ENCODE measurements at regions not wholly inside any gene's neighbourhood (a gene's known extent, or its start where the extent isn't known, plus 50 kb on each side); places are given as distances from the start of the nearest gene placed in this dataset.

- Histone ChIP-seq H3K4me2 (no peak overlapping the region), H3F3A (replicated peaks; ENCODE audit: low read depth) (no peaks in the 10 kb centered on the region), H3K36me3 (ENCODE audit: insufficient read depth) (no peaks in the 10 kb centered on the region), H3K4me1 (ENCODE audit: insufficient read depth) (no peaks in the 10 kb centered on the region), H3K79me2 (replicated peaks; ENCODE audit: insufficient read depth) (no peaks in the 10 kb centered on the region), H2AFZ (no peak overlapping the region), H4K20me1 (replicated peaks; ENCODE audit: insufficient read depth) (no peaks in the 10 kb centered on the region; the same call in 1 of the 2 replicates), H3K27me3 (ENCODE audit: insufficient read depth) (no peaks in the 10 kb centered on the region), H3K9me2 (ENCODE audit: insufficient read depth) (0 out of 2 replicates have a peak, but pooled peaks cover 3% of the 10 kb centered on the region), H3K27ac (ENCODE audit: low read depth) (no peak overlapping the region), H3K4me3 (no peak overlapping the region)
- Mint-ChIP-seq H3K36me3 (ENCODE audit: low read depth) (no peaks in the 10 kb centered on the region), H3K9me3 (no peaks in the 10 kb centered on the region), H3K27me3 (ENCODE audit: insufficient read depth, low read depth, poor library complexity) (peaks cover 3% of the 10 kb centered on the region), H3K27ac (no peak overlapping the region), H3K4me1 (peaks cover 3% of the 10 kb centered on the region; the same call in 2 of the 3 replicates), H3K4me3 (no peak overlapping the region)
- TF ChIP-seq NANOG (IDR thresholded peaks at IDR 0.05; ENCODE audit: borderline replicate concordance) (no peak), STAT1 (IDR thresholded peaks at IDR 0.05; ENCODE audit: unreplicated experiment) (no peak), ZNF462 (CRISPR knock-in tag; IDR thresholded peaks at IDR 0.05) (no peak), REST (IDR thresholded peaks at IDR 0.05; ENCODE audit: unreplicated experiment) (no peak), EZH2phosphoT487 (IDR thresholded peaks at IDR 0.05; ENCODE audit: unreplicated experiment) (no peak), ZNF331 (CRISPR knock-in tag; IDR thresholded peaks at IDR 0.05; ENCODE audit: low read depth) (no peak), POLR2AphosphoS5 (IDR thresholded peaks at IDR 0.05; ENCODE audit: low read depth) (no peak), CTCF (conservative IDR thresholded peaks at IDR 0.05; ENCODE audit: low read depth in 2 of 2) (no peak), JUNB (IDR thresholded peaks at IDR 0.05; ENCODE audit: unreplicated experiment) (no peak), ZNF114 (CRISPR knock-in tag; IDR thresholded peaks at IDR 0.05) (no peak), CREB1 (CRISPR knock-in tag; IDR thresholded peaks at IDR 0.05; ENCODE audit: low read depth) (no peak), EZH2 (IDR thresholded peaks at IDR 0.05; ENCODE audit: low read depth, unreplicated experiment) (no peak), ETS1 (IDR thresholded peaks at IDR 0.05) (no peak)
- DNase-seq (ENCODE audit: low spot score), result no peak
- no peak for ATAC-seq
Observed at GRCh38 chr1:34353409-34353808, 176.7 kb downstream of the C1orf94 start.

Data from GM23338 (cell line).